ENCODE measurements at regions not wholly inside any gene's neighbourhood (a gene's known extent, or its start where the extent isn't known, plus 50 kb on each side); places are given as distances from the start of the nearest gene placed in this dataset.

DNA sequence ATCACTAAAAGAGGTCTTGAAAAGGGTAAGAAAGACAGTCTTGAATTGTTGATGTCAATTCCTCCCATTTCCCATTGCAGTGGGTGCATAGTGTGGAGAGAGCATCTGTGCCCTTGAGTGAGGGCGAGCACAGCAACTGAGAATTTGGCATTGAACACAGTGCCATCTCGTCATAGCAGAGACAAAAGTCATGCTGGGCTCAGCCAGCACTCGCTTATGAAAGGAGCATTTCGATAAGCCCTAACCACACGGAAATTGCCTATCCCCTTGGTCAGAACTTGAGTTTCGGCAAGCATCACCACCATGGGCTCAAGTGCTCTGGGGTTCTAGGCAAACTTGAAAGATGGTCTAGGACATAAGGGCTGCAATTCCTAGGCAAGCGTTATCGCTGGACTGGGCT lies 712.8 kb upstream of the CDH10 start:
- Histone ChIP-seq H3K9ac (ENCODE audit: insufficient read depth, low read length) (no peak overlapping the region), H3K27ac (ENCODE audit: insufficient read depth, low read length) (no peak overlapping the region), H3K9me3 (ENCODE audit: control insufficient read depth, insufficient read depth, low read depth, low read length) (no peaks in the 10 kb centered on the region), H3K4me1 (ENCODE audit: control insufficient read depth, extremely low read depth, insufficient read depth, low read length) (no peaks in the 10 kb centered on the region), H3K27me3 (ENCODE audit: control insufficient read depth, insufficient read depth, low read length) (no peaks in the 10 kb centered on the region), H3K36me3 (ENCODE audit: control insufficient read depth, insufficient read depth, low read length) (no peaks in the 10 kb centered on the region), H3K4me3 (replicated peaks in 1 of 4; ENCODE audit: control extremely low read depth in 1 of 4, insufficient read depth in 1 of 4, low read depth in 3 of 4, low read length in 4 of 4) (no peak overlapping the region), H2AFZ (ENCODE audit: low read length) (no peak overlapping the region), H3K4me2 (ENCODE audit: extremely low read depth, insufficient read depth, low read length) (no peak overlapping the region), H4K20me1 (ENCODE audit: control insufficient read depth, extremely low read depth, insufficient read depth, low read length) (no peaks in the 10 kb centered on the region), H3K79me2 (ENCODE audit: control insufficient read depth, insufficient read depth, low read length) (no peaks in the 10 kb centered on the region)
- no peak for DNase-seq (ENCODE audit: low read depth in 2 of 2)
- no peak for TF ChIP-seq EZH2 (IDR thresholded peaks at IDR 0.05; ENCODE audit: low read length, missing control alignments)
- TF ChIP-seq, protein P1, sequence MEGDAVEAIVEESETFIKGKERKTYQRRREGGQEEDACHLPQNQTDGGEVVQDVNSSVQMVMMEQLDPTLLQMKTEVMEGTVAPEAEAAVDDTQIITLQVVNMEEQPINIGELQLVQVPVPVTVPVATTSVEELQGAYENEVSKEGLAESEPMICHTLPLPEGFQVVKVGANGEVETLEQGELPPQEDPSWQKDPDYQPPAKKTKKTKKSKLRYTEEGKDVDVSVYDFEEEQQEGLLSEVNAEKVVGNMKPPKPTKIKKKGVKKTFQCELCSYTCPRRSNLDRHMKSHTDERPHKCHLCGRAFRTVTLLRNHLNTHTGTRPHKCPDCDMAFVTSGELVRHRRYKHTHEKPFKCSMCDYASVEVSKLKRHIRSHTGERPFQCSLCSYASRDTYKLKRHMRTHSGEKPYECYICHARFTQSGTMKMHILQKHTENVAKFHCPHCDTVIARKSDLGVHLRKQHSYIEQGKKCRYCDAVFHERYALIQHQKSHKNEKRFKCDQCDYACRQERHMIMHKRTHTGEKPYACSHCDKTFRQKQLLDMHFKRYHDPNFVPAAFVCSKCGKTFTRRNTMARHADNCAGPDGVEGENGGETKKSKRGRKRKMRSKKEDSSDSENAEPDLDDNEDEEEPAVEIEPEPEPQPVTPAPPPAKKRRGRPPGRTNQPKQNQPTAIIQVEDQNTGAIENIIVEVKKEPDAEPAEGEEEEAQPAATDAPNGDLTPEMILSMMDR (conservative IDR thresholded peaks at IDR 0.05 in 1 of 2, IDR thresholded peaks at IDR 0.05 in 1 of 2; ENCODE audit: low read depth in 1 of 2, low read length in 2 of 2), result no peak

DNA sequence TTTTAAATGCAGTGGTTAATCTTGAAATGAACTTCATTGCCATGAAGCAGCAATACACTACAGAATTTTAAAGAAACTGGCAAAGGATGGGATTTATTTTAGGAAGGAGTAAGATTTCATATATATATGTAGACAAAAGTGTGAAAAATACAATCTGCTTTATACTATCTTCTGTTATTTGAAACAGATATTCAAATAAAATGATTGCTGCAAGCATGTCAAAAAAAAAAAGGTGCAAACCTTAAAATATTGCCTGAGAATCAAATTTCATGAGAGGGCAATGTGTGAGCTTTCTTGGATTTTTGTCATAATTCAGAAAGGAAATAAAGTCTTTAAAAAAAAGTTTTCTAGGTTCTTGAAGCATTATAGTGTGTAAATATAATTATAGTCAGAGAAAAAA lies 705.0 kb upstream of the CDH10 start:
- Histone ChIP-seq H3K4me3 (replicated peaks in 1 of 4; ENCODE audit: control extremely low read depth in 1 of 4, insufficient read depth in 1 of 4, low read depth in 3 of 4, low read length in 4 of 4) (no peak overlapping the region), H3K27ac (ENCODE audit: insufficient read depth, low read length) (no peak overlapping the region), H3K9ac (ENCODE audit: insufficient read depth, low read length) (no peak overlapping the region), H4K20me1 (ENCODE audit: control insufficient read depth, extremely low read depth, insufficient read depth, low read length) (no peaks in the 10 kb centered on the region), H3K4me2 (ENCODE audit: extremely low read depth, insufficient read depth, low read length) (no peak overlapping the region), H3K79me2 (ENCODE audit: control insufficient read depth, insufficient read depth, low read length) (no peaks in the 10 kb centered on the region), H3K4me1 (ENCODE audit: control insufficient read depth, extremely low read depth, insufficient read depth, low read length) (no peaks in the 10 kb centered on the region), H3K36me3 (ENCODE audit: control insufficient read depth, insufficient read depth, low read length) (no peaks in the 10 kb centered on the region), H3K27me3 (ENCODE audit: control insufficient read depth, insufficient read depth, low read length) (no peaks in the 10 kb centered on the region), H2AFZ (ENCODE audit: low read length) (no peak overlapping the region), H3K9me3 (ENCODE audit: control insufficient read depth, insufficient read depth, low read depth, low read length) (no peaks in the 10 kb centered on the region)
- TF ChIP-seq, protein P1 (conservative IDR thresholded peaks at IDR 0.05 in 1 of 2, IDR thresholded peaks at IDR 0.05 in 1 of 2; ENCODE audit: low read depth in 1 of 2, low read length in 2 of 2), result no peak
- no peak for TF ChIP-seq EZH2 (IDR thresholded peaks at IDR 0.05; ENCODE audit: low read length, missing control alignments)
- no peak for DNase-seq (ENCODE audit: low read depth in 2 of 2)

GRCh38 chr5:25345240-25345771 lies 700.5 kb upstream of the CDH10 start:
- Histone ChIP-seq H4K20me1 (ENCODE audit: control insufficient read depth, extremely low read depth, insufficient read depth, low read length) (no peaks in the 10 kb centered on the region), H3K27me3 (ENCODE audit: control insufficient read depth, insufficient read depth, low read length) (no peaks in the 10 kb centered on the region), H3K27ac (ENCODE audit: insufficient read depth, low read length) (no peak overlapping the region), H3K4me3 (replicated peaks in 1 of 4; ENCODE audit: control extremely low read depth in 1 of 4, insufficient read depth in 1 of 4, low read depth in 3 of 4, low read length in 4 of 4) (no peak overlapping the region), H3K9me3 (ENCODE audit: control insufficient read depth, insufficient read depth, low read depth, low read length) (no peaks in the 10 kb centered on the region), H3K4me2 (ENCODE audit: extremely low read depth, insufficient read depth, low read length) (no peak overlapping the region), H3K9ac (ENCODE audit: insufficient read depth, low read length) (no peak overlapping the region), H3K79me2 (ENCODE audit: control insufficient read depth, insufficient read depth, low read length) (no peaks in the 10 kb centered on the region), H3K4me1 (ENCODE audit: control insufficient read depth, extremely low read depth, insufficient read depth, low read length) (no peaks in the 10 kb centered on the region), H2AFZ (ENCODE audit: low read length) (no peak overlapping the region), H3K36me3 (ENCODE audit: control insufficient read depth, insufficient read depth, low read length) (no peaks in the 10 kb centered on the region)
- TF ChIP-seq, protein P1 (conservative IDR thresholded peaks at IDR 0.05 in 1 of 2, IDR thresholded peaks at IDR 0.05 in 1 of 2; ENCODE audit: low read depth in 1 of 2, low read length in 2 of 2), result no peak
- TF ChIP-seq EZH2 (IDR thresholded peaks at IDR 0.05; ENCODE audit: low read length, missing control alignments), result no peak
- no peak for DNase-seq (ENCODE audit: low read depth in 2 of 2)

Data from fibroblast of lung (primary cell).